Gastrocnemius medialis (tissue), 4 donors: ENCODE measurements at regions not wholly inside any gene's neighbourhood (a gene's known extent, or its start where the extent isn't known, plus 50 kb on each side); places are given as distances from the start of the nearest gene placed in this dataset.

Source experiments
- ATAC-seq, 2 donors: fragments of 150-250 bp; one replicate each; pipeline ENCODE4 v1.9.1; 2016
- DNase-seq, 2 donors: peaks; one replicate each; pipeline ENCODE4 v3.0.0-alpha.2; 2019
- H3K27ac ChIP-seq, 4 donors: fragments of 200-600 bp; sonication (generic); 1 replicate in 1 of 4; 2 replicates in 3 of 4; pipeline ENCODE4 v1.5.1; 2016 to 2018; ENCODE audit warnings: mild to moderate bottlenecking in 2 of 4, moderate library complexity in 1 of 4
- H3K27me3 ChIP-seq, 3 donors: fragments of 200-600 bp; sonication (generic) in 2 of 3; 1 replicate in 1 of 3; 2 replicates in 2 of 3; pipeline versions ENCODE4 v1.5.1 to v1.6.0; 2016 to 2019; ENCODE audit warnings: mild to moderate bottlenecking in 1 of 3, moderate library complexity in 1 of 3
- H3K36me3 ChIP-seq, 2 donors: fragments of 200-600 bp; sonication (generic) in 1 of 2; one replicate each; pipeline ENCODE4 v1.5.1; 2017 to 2018
- H3K4me1 ChIP-seq, 2 donors: fragments of 200-600 bp; sonication (generic) in 1 of 2; one replicate each; pipeline ENCODE4 v1.5.1; 2016 to 2017; ENCODE audit warnings: mild to moderate bottlenecking in 2 of 2
- H3K4me3 ChIP-seq, 4 donors: fragments of 200-600 bp; sonication (generic) in 3 of 4; 1 replicate in 1 of 4; 2 replicates in 3 of 4; pipeline ENCODE4 v1.5.1; 2016 to 2019; ENCODE audit warnings: mild to moderate bottlenecking in 2 of 4
- H3K9me3 ChIP-seq, 3 donors: fragments of 200-600 bp; sonication (generic) in 2 of 3; 1 replicate in 1 of 3; 2 replicates in 2 of 3; pipeline ENCODE4 v1.5.1; 2016 to 2019
- CTCF ChIP-seq, 5 experiments: fragments of 450-650 bp in 3 of 5; fragments of 200-600 bp in 2 of 5; sonication (generic) in 2 of 5; IDR thresholded peaks in 4 of 5; conservative IDR thresholded peaks in 1 of 5; 1 replicate in 4 of 5; 2 replicates in 1 of 5; pipeline ENCODE4 v1.5.1; 2016 to 2019; ENCODE audit warnings: antibody characterized with exemption in 5 of 5, mild to moderate bottlenecking in 3 of 5, moderate library complexity in 3 of 5
- POLR2A ChIP-seq, 2 donors: fragments of 450-650 bp; IDR thresholded peaks; one replicate each; pipeline ENCODE4 v1.6.1; 2017; ENCODE audit warnings: antibody characterized with exemption in 2 of 2, mild to moderate bottlenecking in 2 of 2, moderate library complexity in 2 of 2
- in situ Hi-C, 4 donors: fragments of 200-750 bp; cut with MboI; loops; one replicate each; pipeline versions ENCODE4 v1.15.0 to v1.8.0; 2017; ENCODE audit warnings: low sequenced_read_pairs in 4 of 4
- intact Hi-C: fragments of 100-400 bp; cut with DNase I; formaldehyde crosslinking; loops from one replicate; pipeline ENCODE4 v1.15.1; 2023; ENCODE audit warnings: low total_unique reads

- intact Hi-C loops = no loop called here
- ATAC-seq = no peak
- no peak overlapping the region for H3K4me3 ChIP-seq
Observed at GRCh38 chr14:98244966-98245569, 1026.9 kb downstream of the BCL11B start.

DNA sequence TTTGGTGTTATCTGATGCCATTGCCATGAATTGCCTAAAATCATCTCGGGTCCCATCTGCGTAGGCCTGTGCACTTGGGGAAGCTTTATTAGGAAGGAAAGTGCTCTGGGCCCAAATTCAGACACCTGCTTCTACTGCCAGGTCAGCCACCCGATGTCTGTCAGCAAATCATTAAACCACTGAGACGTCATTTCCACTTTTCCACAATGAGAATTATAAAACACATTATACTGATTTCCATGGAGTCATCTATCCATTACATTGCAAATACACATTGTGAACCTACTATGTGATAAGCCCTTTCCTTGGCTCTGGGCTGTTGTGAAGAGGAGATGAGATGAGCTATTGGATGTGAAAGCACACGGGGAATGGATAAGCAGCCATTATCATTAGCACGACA is 1022.9 kb downstream of the BCL11B start:
- in situ Hi-C loops = no loop called here
- DNase-seq = no peak
- H3K27ac ChIP-seq = no peak overlapping the region

More at GRCh38 chr14:98244966-98245569, 1026.9 kb downstream of the BCL11B start:
- in situ Hi-C loops = no loop called here
- no peaks in the 10 kb centered on the region for H3K4me1 ChIP-seq
- H3K27me3 ChIP-seq = no peaks in the 10 kb centered on the region
- H3K36me3 ChIP-seq = no peaks in the 10 kb centered on the region
- H3K9me3 ChIP-seq = no peaks in the 10 kb centered on the region
- TF ChIP-seq POLR2A (IDR thresholded peaks at IDR 0.05) (no peak), CTCF (IDR thresholded peaks at IDR 0.05 in 4 of 5, conservative IDR thresholded peaks at IDR 0.05 in 1 of 5) (no peak)
- no peak for DNase-seq
- H3K27ac ChIP-seq = no peak overlapping the region

DNA sequence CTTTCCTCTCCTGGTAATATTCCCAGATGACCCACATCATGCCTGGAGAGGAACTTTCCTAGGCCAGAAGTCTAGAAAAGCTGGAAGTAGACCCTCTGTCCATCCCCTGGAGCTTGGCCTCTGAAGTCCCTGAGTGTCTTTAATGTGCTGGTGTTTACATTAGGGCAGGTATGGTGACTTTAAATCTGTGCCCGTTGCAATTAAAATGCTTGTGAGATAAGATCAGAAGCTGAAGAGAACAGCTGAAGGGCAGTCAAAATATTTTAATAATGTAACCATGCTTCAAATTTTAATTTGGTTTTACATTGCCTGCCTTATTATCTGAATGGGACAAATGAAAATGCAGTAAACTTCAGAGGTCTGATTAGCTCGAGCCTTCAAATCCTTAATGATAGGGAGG is 1022.5 kb downstream of the BCL11B start:
- no peaks in the 10 kb centered on the region for H3K4me1 ChIP-seq
- intact Hi-C loops = no loop called here
- no peaks in the 10 kb centered on the region for H3K27me3 ChIP-seq
- TF ChIP-seq CTCF (IDR thresholded peaks at IDR 0.05 in 4 of 5, conservative IDR thresholded peaks at IDR 0.05 in 1 of 5) (no peak), POLR2A (IDR thresholded peaks at IDR 0.05) (no peak)
- no peak overlapping the region for H3K4me3 ChIP-seq
- no peaks in the 10 kb centered on the region for H3K9me3 ChIP-seq
- in situ Hi-C loops = no loop called here
- no peak overlapping the region for H3K27ac ChIP-seq
- no peaks in the 10 kb centered on the region for H3K36me3 ChIP-seq
- ATAC-seq = no peak
- no peak for DNase-seq

More for the DNA sequence above, 1022.9 kb downstream of the BCL11B start:
- H3K27me3 ChIP-seq = no peaks in the 10 kb centered on the region
- TF ChIP-seq POLR2A (IDR thresholded peaks at IDR 0.05) = no peak
- no peak for TF ChIP-seq CTCF (IDR thresholded peaks at IDR 0.05 in 4 of 5, conservative IDR thresholded peaks at IDR 0.05 in 1 of 5)
- H3K4me1 ChIP-seq = no peaks in the 10 kb centered on the region
- no peaks in the 10 kb centered on the region for H3K9me3 ChIP-seq
- intact Hi-C loops = no loop called here
- no peak for ATAC-seq
- H3K36me3 ChIP-seq = no peaks in the 10 kb centered on the region
- no peak overlapping the region for H3K4me3 ChIP-seq

GRCh38 chr14:98252820-98253219 is 1019.2 kb downstream of the BCL11B start:
- no peak for ATAC-seq
- intact Hi-C loops = no loop called here
- TF ChIP-seq POLR2A (IDR thresholded peaks at IDR 0.05) = no peak
- TF ChIP-seq CTCF (IDR thresholded peaks at IDR 0.05 in 4 of 5, conservative IDR thresholded peaks at IDR 0.05 in 1 of 5) = no peak

GRCh38 chr14:98259881-98260280 is 1012.1 kb downstream of the BCL11B start:
- no peak for ATAC-seq

More at GRCh38 chr14:98252820-98253219, 1019.2 kb downstream of the BCL11B start:
- Histone ChIP-seq H3K4me3 (no peak overlapping the region), H3K4me1 (no peaks in the 10 kb centered on the region), H3K27me3 (no peaks in the 10 kb centered on the region), H3K36me3 (no peaks in the 10 kb centered on the region), H3K27ac (no peak overlapping the region), H3K9me3 (no peaks in the 10 kb centered on the region)
- in situ Hi-C loops = no loop called here
- no peak for DNase-seq

More at GRCh38 chr14:98259881-98260280, 1012.1 kb downstream of the BCL11B start:
- no peak overlapping the region for H3K4me3 ChIP-seq
- H3K36me3 ChIP-seq = no peaks in the 10 kb centered on the region
- in situ Hi-C loops = no loop called here
- intact Hi-C loops = no loop called here
- H3K4me1 ChIP-seq = no peaks in the 10 kb centered on the region
- H3K27ac ChIP-seq = no peak overlapping the region
- no peak for TF ChIP-seq CTCF (IDR thresholded peaks at IDR 0.05 in 4 of 5, conservative IDR thresholded peaks at IDR 0.05 in 1 of 5)
- no peak for TF ChIP-seq POLR2A (IDR thresholded peaks at IDR 0.05)
- no peaks in the 10 kb centered on the region for H3K27me3 ChIP-seq
- no peaks in the 10 kb centered on the region for H3K9me3 ChIP-seq
- DNase-seq = no peak
